Thyroid gland (tissue), 4 donors: ENCODE measurements at regions not wholly inside any gene's neighbourhood (a gene's known extent, or its start where the extent isn't known, plus 50 kb on each side); places are given as distances from the start of the nearest gene placed in this dataset.

ENCODE experiments used
- DNase-seq, 2 donors: peaks; one replicate each; pipeline ENCODE4 v3.0.0-alpha.2; 2019
- H3K27ac ChIP-seq, 3 donors: fragments of 200-600 bp; sonication (generic); 1 replicate in 2 of 3; 2 replicates in 1 of 3; pipeline ENCODE4 v1.5.1; 2016 to 2019; ENCODE audit warnings: mild to moderate bottlenecking in 1 of 3, moderate library complexity in 1 of 3
- H3K27me3 ChIP-seq: fragments of 200-600 bp; sonication (generic); one replicate; pipeline ENCODE4 v1.5.1; 2019
- H3K36me3 ChIP-seq, 2 donors: fragments of 200-600 bp; sonication (generic); one replicate each; pipeline ENCODE4 v1.5.1; 2016 to 2019
- H3K4me1 ChIP-seq, 2 donors: fragments of 200-600 bp; sonication (generic); one replicate each; pipeline ENCODE4 v1.5.1; 2017 to 2019
- H3K4me3 ChIP-seq, 3 donors: fragments of 200-600 bp; sonication (generic); replicated peaks in 1 of 3; 1 replicate in 2 of 3; 2 replicates in 1 of 3; pipeline ENCODE4 v1.5.1; 2016; ENCODE audit warnings: mild to moderate bottlenecking in 1 of 3
- H3K9me3 ChIP-seq: fragments of 200-600 bp; sonication (generic); one replicate; pipeline ENCODE4 v1.5.1; 2017
- CTCF ChIP-seq, 6 experiments: fragments of 200-600 bp in 3 of 6; fragments of 450-650 bp in 3 of 6; sonication (generic) in 3 of 6; IDR thresholded peaks; one replicate each; pipeline ENCODE4 v1.5.1; 2016 to 2019; ENCODE audit warnings: antibody characterized with exemption in 6 of 6, mild to moderate bottlenecking in 2 of 6, inconsistent platforms in 1 of 6, moderate library complexity in 1 of 6
- POLR2A ChIP-seq, 2 donors: fragments of 450-650 bp; IDR thresholded peaks; one replicate each; pipeline ENCODE4 v1.6.1; 2017; ENCODE audit warnings: antibody characterized with exemption in 2 of 2, mild to moderate bottlenecking in 2 of 2, moderate library complexity in 1 of 2
- WGBS, 2 donors: methylation state at CpG; one replicate each; pipeline ENCODE4 v1.1.5; 2017; 5-methylcytosine and 5-hydroxymethylcytosine counted together
- intact Hi-C: fragments of 100-400 bp; cut with DNase I; formaldehyde crosslinking; loops from one replicate; pipeline ENCODE4 v1.15.1; 2023

DNA sequence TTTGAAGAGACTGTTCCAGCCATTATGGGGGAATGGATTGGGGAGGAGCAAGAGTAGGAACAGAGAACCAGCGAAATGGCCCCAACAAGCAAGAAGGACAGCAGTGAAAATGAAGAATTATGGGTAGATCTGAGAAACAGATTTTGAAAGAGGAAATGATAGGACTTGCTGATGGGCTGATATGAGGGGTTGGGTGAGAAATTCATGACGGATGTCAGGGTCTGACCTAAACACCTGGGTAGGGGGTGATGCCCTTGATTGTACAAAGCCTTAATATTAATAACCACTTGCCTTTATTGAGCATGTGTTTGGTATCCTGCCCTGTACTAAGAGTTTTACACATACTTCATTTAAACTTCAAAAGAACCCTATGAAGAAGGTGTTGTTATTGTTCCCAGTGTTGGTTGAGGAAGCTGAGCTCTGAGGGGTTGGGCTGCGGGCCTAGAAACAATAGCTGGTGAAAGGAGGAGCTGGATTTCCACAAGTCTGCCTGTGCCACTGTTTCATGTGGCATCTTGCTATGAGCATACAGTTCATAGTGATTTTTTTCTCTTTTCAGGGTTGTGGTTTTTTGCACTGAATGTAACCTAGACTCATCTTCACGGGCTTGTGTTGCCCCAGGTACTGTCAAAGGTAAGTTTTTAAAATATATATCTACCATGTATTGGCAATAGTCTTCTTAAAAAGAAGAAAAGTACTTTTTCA, 61.1 kb upstream of the TNRC6B start:
- Histone ChIP-seq H3K9me3 (no peaks in the 10 kb centered on the region), H3K4me1 (peaks cover 25 to 27% of the 10 kb centered on the region in 2 donors), H3K27ac (no peak overlapping the region), H3K4me3 (no peak overlapping the region), H3K27me3 (no peaks in the 10 kb centered on the region), H3K36me3 (no peaks in the 10 kb centered on the region)
- DNase-seq = no peak
- WGBS, 2 donors = 87 to 89% methylated on average over 4 of the region's 4 CpGs
- no peak for TF ChIP-seq POLR2A (IDR thresholded peaks at IDR 0.05)
- TF ChIP-seq CTCF (IDR thresholded peaks at IDR 0.05) = no peak
- intact Hi-C loops = no loop called here

GRCh38 chr22:40118979-40119378, 58.7 kb upstream of the TNRC6B start:
- H3K9me3 ChIP-seq = no peaks in the 10 kb centered on the region
- peaks cover 15 to 18% of the 10 kb centered on the region in 2 donors for H3K4me1 ChIP-seq
- 77 to 79% methylated on average over 8 of the region's 8 CpGs for WGBS, 2 donors
- no peaks in the 10 kb centered on the region for H3K27me3 ChIP-seq
- no peak overlapping the region for H3K4me3 ChIP-seq
- H3K36me3 ChIP-seq = no peaks in the 10 kb centered on the region
- intact Hi-C loops = no loop called here
- peak overlapping the region in 1 of 3 donors; percentile 17 for H3K27ac ChIP-seq
- peak; percentile 51 to 59 for DNase-seq
- TF ChIP-seq POLR2A (IDR thresholded peaks at IDR 0.05) (no peak), CTCF (IDR thresholded peaks at IDR 0.05) (no peak)

GRCh38 chr22:40120848-40121247, 56.9 kb upstream of the TNRC6B start:
- WGBS, 2 donors = 88 to 89% methylated on average over 4 of the region's 4 CpGs
- Histone ChIP-seq H3K4me1 (peaks cover 10 to 11% of the 10 kb centered on the region in 2 donors), H3K36me3 (no peaks in the 10 kb centered on the region), H3K27ac (no peak overlapping the region), H3K27me3 (no peaks in the 10 kb centered on the region), H3K9me3 (no peaks in the 10 kb centered on the region), H3K4me3 (no peak overlapping the region)
- TF ChIP-seq CTCF (IDR thresholded peaks at IDR 0.05) (no peak), POLR2A (IDR thresholded peaks at IDR 0.05) (no peak)
- no peak for DNase-seq
- intact Hi-C loops = no loop called here

GRCh38 chr22:40121461-40121860, 56.3 kb upstream of the TNRC6B start:
- H3K27me3 ChIP-seq = no peaks in the 10 kb centered on the region
- no peak overlapping the region for H3K27ac ChIP-seq
- DNase-seq = no peak
- intact Hi-C loops = no loop called here
- H3K4me1 ChIP-seq = peaks cover 10 to 11% of the 10 kb centered on the region in 2 donors
- TF ChIP-seq CTCF (IDR thresholded peaks at IDR 0.05) = no peak
- TF ChIP-seq POLR2A (IDR thresholded peaks at IDR 0.05) = no peak
- H3K9me3 ChIP-seq = no peaks in the 10 kb centered on the region
- WGBS, 2 donors = 91 to 92% methylated on average over 6 of the region's 6 CpGs
- H3K4me3 ChIP-seq = no peak overlapping the region
- H3K36me3 ChIP-seq = no peaks in the 10 kb centered on the region

- Histone ChIP-seq H3K4me1 (peaks cover 5 to 11% of the 10 kb centered on the region in 2 donors), H3K27ac (no peak overlapping the region), H3K27me3 (no peaks in the 10 kb centered on the region), H3K9me3 (no peaks in the 10 kb centered on the region), H3K36me3 (no peaks in the 10 kb centered on the region), H3K4me3 (no peak overlapping the region)
- no peak for TF ChIP-seq POLR2A (IDR thresholded peaks at IDR 0.05)
- TF ChIP-seq CTCF (IDR thresholded peaks at IDR 0.05) = no peak
- DNase-seq = no peak
- intact Hi-C loops = no loop called here
- WGBS, 2 donors = 95 to 96% methylated on average over 5 of the region's 5 CpGs
These were observed 54.9 kb upstream of the TNRC6B start for GRCh38 chr22:40122792-40123191.
